Dendritic cell treated with granulocyte-macrophage colony-stimulating factor and Interleukin-4, amounts not matched to agents 40 ng/mL and 50 ng/mL, for 4 days (primary cell): ENCODE measurements at regions not wholly inside any gene's neighbourhood (a gene's known extent, or its start where the extent isn't known, plus 50 kb on each side); places are given as distances from the start of the nearest gene placed in this dataset.

Experiments used
- H3K27ac Mint-ChIP-seq: one replicate; pipeline ENCODE4 v1.8.0; 2022; ENCODE audit warnings: mild to moderate bottlenecking, mixed read lengths
- H3K27me3 Mint-ChIP-seq: one replicate; pipeline ENCODE4 v1.8.0; 2022; ENCODE audit warnings: mild to moderate bottlenecking, mixed read lengths
- H3K36me3 Mint-ChIP-seq: one replicate; pipeline ENCODE4 v1.8.0; 2022; ENCODE audit warnings: low read depth, mixed read lengths
- H3K4me1 Mint-ChIP-seq: one replicate; pipeline ENCODE4 v1.8.0; 2022; ENCODE audit warnings: low read depth, mixed read lengths
- H3K4me3 Mint-ChIP-seq: one replicate; pipeline ENCODE4 v1.8.0; 2022; ENCODE audit warnings: mild to moderate bottlenecking, moderate library complexity, mixed read lengths
- H3K9me3 Mint-ChIP-seq: one replicate; pipeline ENCODE4 v1.8.0; 2022; ENCODE audit warnings: mixed read lengths
- intact Hi-C: fragments of 100-400 bp; cut with micrococcal nuclease; formaldehyde crosslinking; loops from one replicate; pipeline ENCODE4 v1.15.0; 2022

- Mint-ChIP-seq H3K4me1 (no peaks in the 10 kb centered on the region), H3K36me3 (no peaks in the 10 kb centered on the region), H3K27ac (no peak overlapping the region), H3K27me3 (peaks cover 18% of the 10 kb centered on the region), H3K9me3 (no peaks in the 10 kb centered on the region), H3K4me3 (no peak overlapping the region)
- intact Hi-C loops, result no loop called here
Observed at GRCh38 chr20:48177058-48177457, 391.8 kb upstream of the SULF2 start.

GRCh38 chr20:48176139-48176538, 390.9 kb upstream of the SULF2 start:
- no peak overlapping the region for H3K4me3 Mint-ChIP-seq
- H3K9me3 Mint-ChIP-seq, result no peaks in the 10 kb centered on the region
- H3K27me3 Mint-ChIP-seq, result peaks cover 20% of the 10 kb centered on the region
- H3K4me1 Mint-ChIP-seq, result no peaks in the 10 kb centered on the region
- H3K27ac Mint-ChIP-seq, result no peak overlapping the region
- no peaks in the 10 kb centered on the region for H3K36me3 Mint-ChIP-seq
- intact Hi-C loops, result no loop called here

- Mint-ChIP-seq H3K4me3 (no peak overlapping the region), H3K4me1 (no peaks in the 10 kb centered on the region), H3K27ac (no peak overlapping the region), H3K27me3 (peaks cover 20% of the 10 kb centered on the region), H3K9me3 (no peaks in the 10 kb centered on the region), H3K36me3 (no peaks in the 10 kb centered on the region)
- intact Hi-C loops, result no loop called here
Observed at GRCh38 chr20:48175261-48175660, 390.0 kb upstream of the SULF2 start.

GRCh38 chr20:48172357-48172702, 387.0 kb upstream of the SULF2 start:
- intact Hi-C loops, result no loop called here
- no peaks in the 10 kb centered on the region for H3K36me3 Mint-ChIP-seq
- no peaks in the 10 kb centered on the region for H3K4me1 Mint-ChIP-seq
- no peak overlapping the region for H3K27ac Mint-ChIP-seq
- peaks cover 10% of the 10 kb centered on the region for H3K27me3 Mint-ChIP-seq
- H3K9me3 Mint-ChIP-seq, result no peaks in the 10 kb centered on the region
- H3K4me3 Mint-ChIP-seq, result no peak overlapping the region

GRCh38 chr20:48171626-48172356, 386.5 kb upstream of the SULF2 start:
- intact Hi-C loops, result no loop called here
- Mint-ChIP-seq H3K4me1 (no peaks in the 10 kb centered on the region), H3K9me3 (no peaks in the 10 kb centered on the region), H3K36me3 (no peaks in the 10 kb centered on the region), H3K27ac (no peak overlapping the region), H3K27me3 (peaks cover 10% of the 10 kb centered on the region), H3K4me3 (no peak overlapping the region)

- intact Hi-C loops, result no loop called here
- Mint-ChIP-seq H3K4me1 (no peaks in the 10 kb centered on the region), H3K27ac (no peak overlapping the region), H3K9me3 (no peaks in the 10 kb centered on the region), H3K36me3 (no peaks in the 10 kb centered on the region), H3K4me3 (no peak overlapping the region), H3K27me3 (peaks cover 10% of the 10 kb centered on the region)
Observed at GRCh38 chr20:48171071-48171470, 385.8 kb upstream of the SULF2 start.

GRCh38 chr20:48170625-48171024, 385.3 kb upstream of the SULF2 start:
- no peaks in the 10 kb centered on the region for H3K9me3 Mint-ChIP-seq
- H3K4me3 Mint-ChIP-seq, result no peak overlapping the region
- no peak overlapping the region for H3K27ac Mint-ChIP-seq
- peaks cover 10% of the 10 kb centered on the region for H3K27me3 Mint-ChIP-seq
- H3K36me3 Mint-ChIP-seq, result no peaks in the 10 kb centered on the region
- no peaks in the 10 kb centered on the region for H3K4me1 Mint-ChIP-seq
- intact Hi-C loops, result no loop called here

- peaks cover 15% of the 10 kb centered on the region for H3K27me3 Mint-ChIP-seq
- no peaks in the 10 kb centered on the region for H3K9me3 Mint-ChIP-seq
- intact Hi-C loops, result no loop called here
- no peaks in the 10 kb centered on the region for H3K4me1 Mint-ChIP-seq
- H3K27ac Mint-ChIP-seq, result no peak overlapping the region
- no peak overlapping the region for H3K4me3 Mint-ChIP-seq
- no peaks in the 10 kb centered on the region for H3K36me3 Mint-ChIP-seq
Observed at GRCh38 chr20:48169650-48170225, 384.5 kb upstream of the SULF2 start.

- Mint-ChIP-seq H3K4me1 (no peaks in the 10 kb centered on the region), H3K9me3 (no peaks in the 10 kb centered on the region), H3K27ac (no peak overlapping the region), H3K36me3 (no peaks in the 10 kb centered on the region), H3K27me3 (peaks cover 7% of the 10 kb centered on the region), H3K4me3 (no peak overlapping the region)
- intact Hi-C loops, result no loop called here
Observed at GRCh38 chr20:48166082-48166835, 381.0 kb upstream of the SULF2 start.

- Mint-ChIP-seq H3K27me3 (peaks cover 7% of the 10 kb centered on the region), H3K36me3 (no peaks in the 10 kb centered on the region), H3K27ac (no peak overlapping the region), H3K4me1 (no peaks in the 10 kb centered on the region), H3K4me3 (no peak overlapping the region), H3K9me3 (no peaks in the 10 kb centered on the region)
- intact Hi-C loops, result no loop called here
Observed at GRCh38 chr20:48165401-48165685, 380.1 kb upstream of the SULF2 start.

GRCh38 chr20:48164566-48165400, 379.5 kb upstream of the SULF2 start:
- Mint-ChIP-seq H3K4me1 (no peaks in the 10 kb centered on the region), H3K4me3 (no peak overlapping the region), H3K27ac (no peak overlapping the region), H3K36me3 (no peaks in the 10 kb centered on the region), H3K27me3 (peaks cover 7% of the 10 kb centered on the region), H3K9me3 (no peaks in the 10 kb centered on the region)
- intact Hi-C loops, result no loop called here

- Mint-ChIP-seq H3K4me1 (no peaks in the 10 kb centered on the region), H3K4me3 (no peak overlapping the region), H3K36me3 (no peaks in the 10 kb centered on the region), H3K27ac (no peak overlapping the region), H3K27me3 (peaks cover 7% of the 10 kb centered on the region), H3K9me3 (no peaks in the 10 kb centered on the region)
- intact Hi-C loops, result no loop called here
Observed at GRCh38 chr20:48164034-48164433, 378.8 kb upstream of the SULF2 start.

- Mint-ChIP-seq H3K36me3 (no peaks in the 10 kb centered on the region), H3K27me3 (peaks cover 7% of the 10 kb centered on the region), H3K9me3 (no peaks in the 10 kb centered on the region), H3K4me3 (no peak overlapping the region), H3K4me1 (no peaks in the 10 kb centered on the region), H3K27ac (no peak overlapping the region)
- intact Hi-C loops, result no loop called here
Observed at GRCh38 chr20:48163505-48163904, 378.2 kb upstream of the SULF2 start.

- Mint-ChIP-seq H3K27ac (no peak overlapping the region), H3K27me3 (peaks cover 10% of the 10 kb centered on the region), H3K4me1 (no peaks in the 10 kb centered on the region), H3K36me3 (no peaks in the 10 kb centered on the region), H3K4me3 (no peak overlapping the region), H3K9me3 (no peaks in the 10 kb centered on the region)
- intact Hi-C loops, result no loop called here
Observed at GRCh38 chr20:48162621-48163020, 377.3 kb upstream of the SULF2 start.
